Small intestine (tissue), 7 donors: ENCODE measurements at regions not wholly inside any gene's neighbourhood (a gene's known extent, or its start where the extent isn't known, plus 50 kb on each side); places are given as distances from the start of the nearest gene placed in this dataset.

Experiments
- DNase-seq, 2 donors: peaks; one replicate each; pipeline versions ENCODE4 v3.0.0 to v3.0.0-alpha.2; 2013
- FAIRE-seq: peaks from 2 replicates; lab custom pipeline; 2012; peaks lifted over from hg19 to GRCh38; lab: Jason Lieb, UNC
- H3K27ac ChIP-seq, 3 donors: one replicate each; pipeline ENCODE4 v1.5.1; 2013; ENCODE audit warnings: low read length in 2 of 3, mild to moderate bottlenecking in 2 of 3, control low read depth in 1 of 3, inconsistent platforms in 1 of 3, low read depth in 1 of 3, moderate library complexity in 1 of 3
- H3K27me3 ChIP-seq, 3 donors: one replicate each; pipeline ENCODE4 v1.6.1; 2013; ENCODE audit warnings: low read length in 3 of 3, inconsistent platforms in 1 of 3; ENCODE audit not compliant: control insufficient read depth in 3 of 3, insufficient read depth in 3 of 3
- H3K36me3 ChIP-seq, 3 donors: one replicate each; pipeline ENCODE4 v1.6.1; 2013; ENCODE audit warnings: low read length in 3 of 3, inconsistent platforms in 1 of 3, low read depth in 1 of 3, mild to moderate bottlenecking in 1 of 3, moderate library complexity in 1 of 3; ENCODE audit not compliant: control insufficient read depth in 3 of 3, insufficient read depth in 2 of 3
- H3K4me1 ChIP-seq, 3 donors: one replicate each; pipeline ENCODE4 v1.6.1; 2013; ENCODE audit warnings: low read length in 2 of 3, inconsistent platforms in 1 of 3, low read depth in 1 of 3, mild to moderate bottlenecking in 1 of 3, moderate library complexity in 1 of 3; ENCODE audit not compliant: control insufficient read depth in 3 of 3, insufficient read depth in 2 of 3
- H3K4me3 ChIP-seq, 3 donors: one replicate each; pipeline ENCODE4 v1.5.1; 2013; ENCODE audit warnings: low read length in 3 of 3, control low read depth in 1 of 3, inconsistent platforms in 1 of 3, low read depth in 1 of 3, mild to moderate bottlenecking in 1 of 3, moderate library complexity in 1 of 3
- H3K9me3 ChIP-seq, 2 donors: one replicate each; pipeline ENCODE4 v1.6.1; 2013; ENCODE audit warnings: low read depth in 1 of 2, low read length in 1 of 2; ENCODE audit not compliant: control insufficient read depth in 2 of 2, insufficient read depth in 1 of 2
- WGBS, 3 donors: extraction: QIAGEN DNeasy Blood & Tissue Kit; methylation state at CpG; one replicate each; pipeline ENCODE4 v1.1.7; 2013; 5-methylcytosine and 5-hydroxymethylcytosine counted together
- donor health status: healthy with polysubstance abuse.
- donor health status: control.
- donor health status: control.
- donor health status: Bipolar disorder and iron deficiency.
- donor health status: healthy.

- H3K27ac ChIP-seq: no peak overlapping the region
- no peak overlapping the region for H3K4me3 ChIP-seq
- no peaks in the 10 kb centered on the region for H3K9me3 ChIP-seq
- H3K36me3 ChIP-seq: no peaks in the 10 kb centered on the region
- DNase-seq (no peak), FAIRE-seq (no peak)
- H3K27me3 ChIP-seq: no peaks in the 10 kb centered on the region
- 67 to 81% (median 79%) methylated on average over 7 of the region's 7 CpGs for WGBS, 3 donors
- H3K4me1 ChIP-seq: peaks cover 0 to 3% (median 0%) of the 10 kb centered on the region in 3 donors
These were observed 73.3 kb downstream of the PTHLH start for GRCh38 chr12:27899151-27899661.

DNA sequence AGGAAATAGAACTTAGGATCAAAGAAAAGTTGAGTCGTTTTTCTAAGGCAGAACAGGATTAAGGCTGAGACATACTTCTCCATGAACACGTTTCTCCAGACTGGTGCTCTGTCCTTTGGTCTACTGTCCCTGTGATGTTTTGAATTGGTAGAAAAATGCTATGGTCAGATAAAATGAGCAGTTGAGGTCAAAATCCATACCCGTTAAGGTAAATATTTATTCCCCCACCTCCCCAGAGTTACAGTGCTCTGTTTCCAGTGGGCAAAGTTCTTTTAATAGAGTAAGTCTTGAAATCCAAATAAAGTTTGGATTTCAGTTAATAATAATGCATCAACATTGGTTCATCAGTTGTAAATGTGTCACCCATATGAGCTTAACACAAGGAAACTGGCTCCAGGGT is 74.5 kb downstream of the PTHLH start:
- H3K36me3 ChIP-seq: no peaks in the 10 kb centered on the region
- WGBS, 3 donors: 11 to 57% (median 29%) methylated on average over 3 of the region's 3 CpGs

GRCh38 chr12:27896419-27896990 is 76.0 kb downstream of the PTHLH start:
- WGBS, 3 donors: 83 to 86% (median 86%) methylated on average over 3 of the region's 3 CpGs
- no peaks in the 10 kb centered on the region for H3K9me3 ChIP-seq
- no peak overlapping the region for H3K4me3 ChIP-seq
- no peaks in the 10 kb centered on the region for H3K27me3 ChIP-seq
- DNase-seq (no peak), FAIRE-seq (no peak)
- no peak overlapping the region for H3K27ac ChIP-seq
- H3K36me3 ChIP-seq: no peaks in the 10 kb centered on the region
- H3K4me1 ChIP-seq: peaks cover 0 to 3% (median 0%) of the 10 kb centered on the region in 3 donors

More for the DNA sequence above, 74.5 kb downstream of the PTHLH start:
- H3K27ac ChIP-seq: peak overlapping the region in 1 of 3 donors; percentile 32
- DNase-seq (peak in 1 of 2 donors; percentile 62), FAIRE-seq (no peak)
- no peaks in the 10 kb centered on the region for H3K9me3 ChIP-seq
- peaks cover 0 to 3% (median 0%) of the 10 kb centered on the region in 3 donors for H3K4me1 ChIP-seq
- no peaks in the 10 kb centered on the region for H3K27me3 ChIP-seq
- no peak overlapping the region for H3K4me3 ChIP-seq

DNA sequence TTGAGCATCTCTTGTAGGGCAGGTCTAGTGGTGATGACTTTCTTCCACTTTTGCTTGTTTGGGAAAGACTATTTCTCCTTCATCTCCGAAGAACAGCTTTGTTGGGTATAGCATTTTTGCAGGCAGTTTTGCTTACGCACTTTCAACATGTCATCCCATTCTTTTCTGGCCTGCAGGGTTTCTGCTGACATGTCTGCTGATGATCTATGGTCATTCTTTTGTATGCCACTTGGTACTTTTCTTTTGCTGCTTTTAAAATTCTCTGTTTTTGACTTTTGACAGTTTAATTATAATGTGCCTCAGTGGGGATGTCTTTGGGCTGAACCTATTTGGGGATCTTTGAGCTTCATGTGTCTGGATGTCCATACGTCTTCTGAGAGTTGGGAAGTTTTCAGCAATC is 78.2 kb downstream of the PTHLH start:
- FAIRE-seq: no peak
- WGBS, 3 donors: 77 to 94% (median 92%) methylated on average over 3 of the region's 3 CpGs
- Histone ChIP-seq H3K9me3 (no peaks in the 10 kb centered on the region), H3K36me3 (no peaks in the 10 kb centered on the region), H3K4me1 (peaks cover 0 to 3% (median 0%) of the 10 kb centered on the region in 3 donors), H3K4me3 (no peak overlapping the region), H3K27ac (no peak overlapping the region), H3K27me3 (no peaks in the 10 kb centered on the region)
- no peak for DNase-seq

DNA sequence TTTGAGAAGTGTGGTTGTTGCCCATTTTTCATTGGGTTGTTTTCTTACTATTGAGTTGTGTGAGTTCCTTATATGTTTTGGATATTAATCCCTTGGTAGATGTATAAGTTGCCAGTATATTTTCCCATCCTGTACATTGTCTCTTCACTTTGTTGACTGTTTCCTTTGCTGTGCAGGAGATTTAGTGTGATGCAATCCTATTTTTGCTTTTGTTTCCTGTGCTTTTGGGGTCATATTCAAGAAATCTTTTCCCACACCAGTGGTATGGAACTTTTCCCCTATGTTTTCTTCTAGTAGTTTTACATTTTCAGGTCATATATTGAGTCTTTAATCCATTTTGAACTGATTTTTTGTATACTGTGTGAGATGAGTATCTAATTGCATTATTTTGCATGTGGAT is 92.8 kb downstream of the PTHLH start:
- H3K36me3 ChIP-seq: no peaks in the 10 kb centered on the region
- no peaks in the 10 kb centered on the region for H3K4me1 ChIP-seq
- H3K9me3 ChIP-seq: peaks cover 0 to 6% of the 10 kb centered on the region in 2 donors
- H3K27ac ChIP-seq: no peak overlapping the region
- no peak overlapping the region for H3K4me3 ChIP-seq
- DNase-seq (no peak), FAIRE-seq (no peak)
- no peaks in the 10 kb centered on the region for H3K27me3 ChIP-seq

DNA sequence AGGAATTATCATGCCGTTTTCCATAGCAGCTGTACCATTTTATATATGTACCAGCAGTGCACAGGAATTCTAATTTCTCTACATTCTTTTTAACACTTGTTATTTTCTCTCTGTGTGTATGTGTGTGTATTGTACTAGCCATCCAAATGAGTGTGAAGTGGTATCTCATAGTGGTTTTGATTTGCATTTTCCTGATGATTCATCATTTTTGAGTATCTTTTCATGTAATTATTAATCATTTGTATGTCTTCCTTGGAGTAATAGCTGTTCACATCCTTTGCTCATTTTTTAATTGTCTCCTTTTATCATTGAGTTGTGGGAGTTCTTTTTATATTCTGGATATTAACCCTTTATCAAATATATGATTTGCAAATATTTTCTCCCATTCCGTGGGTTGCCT is 95.6 kb upstream of the MANSC4 start:
- FAIRE-seq: no peak

GRCh38 chr12:27873010-27873409 is 93.0 kb upstream of the MANSC4 start:
- H3K27ac ChIP-seq: no peak overlapping the region
- 96 to 100% (median 99%) methylated on average over 6 of the region's 6 CpGs for WGBS, 3 donors
- FAIRE-seq (no peak), DNase-seq (no peak)
- H3K9me3 ChIP-seq: no peaks in the 10 kb centered on the region
- H3K36me3 ChIP-seq: no peaks in the 10 kb centered on the region
- H3K27me3 ChIP-seq: no peaks in the 10 kb centered on the region
- no peak overlapping the region for H3K4me3 ChIP-seq
- H3K4me1 ChIP-seq: no peaks in the 10 kb centered on the region

More for the DNA sequence above, 95.6 kb upstream of the MANSC4 start:
- DNase-seq: no peak
- no peak overlapping the region for H3K27ac ChIP-seq
- H3K36me3 ChIP-seq: no peaks in the 10 kb centered on the region
- WGBS, 3 donors: 0% methylated on average over 2 of the region's 2 CpGs
- no peaks in the 10 kb centered on the region for H3K4me1 ChIP-seq
- no peaks in the 10 kb centered on the region for H3K9me3 ChIP-seq
- no peaks in the 10 kb centered on the region for H3K27me3 ChIP-seq
- no peak overlapping the region for H3K4me3 ChIP-seq

DNA sequence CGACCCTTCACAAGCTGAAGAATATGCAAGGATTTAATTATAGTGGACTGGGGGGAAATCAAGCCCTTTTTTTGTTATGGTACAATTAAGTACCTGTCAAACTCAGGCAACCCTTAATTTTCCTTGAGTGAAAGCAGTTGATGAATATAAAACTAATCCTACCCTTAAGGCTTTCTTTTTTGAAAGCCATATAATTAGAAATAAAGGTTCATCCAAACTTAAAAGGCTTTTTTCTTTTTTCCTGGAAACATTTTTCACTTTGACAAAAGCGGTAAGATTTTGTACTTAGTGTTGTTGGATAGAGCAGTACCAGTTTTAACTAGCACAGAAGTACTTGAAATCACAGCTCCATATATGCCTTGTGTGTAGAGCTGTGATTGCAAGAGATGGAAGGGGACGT is 91.9 kb upstream of the MANSC4 start:
- Histone ChIP-seq H3K4me1 (no peaks in the 10 kb centered on the region), H3K9me3 (no peaks in the 10 kb centered on the region), H3K27ac (no peak overlapping the region), H3K27me3 (no peaks in the 10 kb centered on the region), H3K36me3 (no peaks in the 10 kb centered on the region), H3K4me3 (no peak overlapping the region)
- FAIRE-seq (no peak), DNase-seq (no peak)
- WGBS, 3 donors: 75 to 88% (median 79%) methylated on average over 3 of the region's 3 CpGs

DNA sequence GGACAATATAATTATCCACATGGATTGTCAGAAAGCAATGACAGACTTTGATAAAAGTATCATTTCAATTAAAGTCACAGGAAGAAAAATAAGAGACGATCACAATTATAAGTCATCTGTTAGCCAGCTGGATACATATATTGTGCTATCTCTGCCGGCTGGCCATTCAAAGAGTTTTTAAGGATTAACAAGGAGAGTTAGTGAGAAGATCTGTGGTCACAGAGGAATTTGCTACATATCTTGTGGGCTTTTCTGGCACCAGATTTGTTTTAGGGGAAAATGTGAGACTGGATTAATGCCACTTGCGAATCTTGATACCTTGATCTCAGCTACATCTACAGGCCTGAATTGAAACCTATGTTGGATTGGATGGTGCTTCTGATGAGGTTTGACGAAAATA is 90.9 kb upstream of the MANSC4 start:
- WGBS, 3 donors: 79 to 84% (median 82%) methylated on average over 4 of the region's 4 CpGs
- Histone ChIP-seq H3K36me3 (no peaks in the 10 kb centered on the region), H3K4me1 (no peaks in the 10 kb centered on the region), H3K27ac (no peak overlapping the region), H3K9me3 (no peaks in the 10 kb centered on the region), H3K4me3 (no peak overlapping the region), H3K27me3 (no peaks in the 10 kb centered on the region)
- DNase-seq (no peak), FAIRE-seq (no peak)
